IMR-90 (cell line): ENCODE measurements at regions not wholly inside any gene's neighbourhood (a gene's known extent, or its start where the extent isn't known, plus 50 kb on each side); places are given as distances from the start of the nearest gene placed in this dataset.

ENCODE experiments used
- CEBPB ChIP-seq: IDR thresholded peaks from 2 replicates; pipeline ENCODE4 v1.6.1; 2012; ENCODE audit warnings: low read depth, low read length, improper control_type of control experiment
- CHD1 ChIP-seq: IDR thresholded peaks from 2 replicates; pipeline ENCODE4 v1.6.1; 2012; ENCODE audit warnings: low read depth, low read length, improper control_type of control experiment
- ELK1 ChIP-seq: fragments of 150-350 bp; IDR thresholded peaks from 2 replicates; pipeline ENCODE4 v1.6.1; 2016; ENCODE audit warnings: low read depth, mild to moderate bottlenecking, low read length, moderate library complexity, borderline replicate concordance
- MXI1 ChIP-seq: IDR thresholded peaks from 2 replicates; pipeline ENCODE4 v1.6.1; 2012; ENCODE audit warnings: low read depth, mild to moderate bottlenecking, low read length, moderate library complexity, borderline replicate concordance
- POLR2A ChIP-seq: IDR thresholded peaks from 2 replicates; pipeline ENCODE4 v1.6.1; 2012; ENCODE audit warnings: mild to moderate bottlenecking, low read depth, low read length
- RFX5 ChIP-seq: IDR thresholded peaks from 2 replicates; pipeline ENCODE4 v1.8.0; 2012; ENCODE audit warnings: low read depth, mild to moderate bottlenecking, low read length, moderate library complexity
- SMC3 ChIP-seq: fragments of 150-350 bp; IDR thresholded peaks from 2 replicates; pipeline ENCODE4 v1.6.1; 2016; ENCODE audit warnings: low read depth, mild to moderate bottlenecking, antibody characterized with exemption, low read length, moderate library complexity
- USF2 ChIP-seq: fragments of 150-350 bp; IDR thresholded peaks from 2 replicates; pipeline ENCODE4 v1.6.1; 2017; ENCODE audit warnings: mild to moderate bottlenecking, antibody characterized with exemption, low read length, low read depth
- TF ChIP-seq, protein P1 (sequence below): conservative IDR thresholded peaks from 2 replicates; pipeline ENCODE4 v1.5.1; 2012; ENCODE audit warnings: mild to moderate bottlenecking, low read depth, low read length, improper control_type of control experiment

- TF ChIP-seq, protein P1, sequence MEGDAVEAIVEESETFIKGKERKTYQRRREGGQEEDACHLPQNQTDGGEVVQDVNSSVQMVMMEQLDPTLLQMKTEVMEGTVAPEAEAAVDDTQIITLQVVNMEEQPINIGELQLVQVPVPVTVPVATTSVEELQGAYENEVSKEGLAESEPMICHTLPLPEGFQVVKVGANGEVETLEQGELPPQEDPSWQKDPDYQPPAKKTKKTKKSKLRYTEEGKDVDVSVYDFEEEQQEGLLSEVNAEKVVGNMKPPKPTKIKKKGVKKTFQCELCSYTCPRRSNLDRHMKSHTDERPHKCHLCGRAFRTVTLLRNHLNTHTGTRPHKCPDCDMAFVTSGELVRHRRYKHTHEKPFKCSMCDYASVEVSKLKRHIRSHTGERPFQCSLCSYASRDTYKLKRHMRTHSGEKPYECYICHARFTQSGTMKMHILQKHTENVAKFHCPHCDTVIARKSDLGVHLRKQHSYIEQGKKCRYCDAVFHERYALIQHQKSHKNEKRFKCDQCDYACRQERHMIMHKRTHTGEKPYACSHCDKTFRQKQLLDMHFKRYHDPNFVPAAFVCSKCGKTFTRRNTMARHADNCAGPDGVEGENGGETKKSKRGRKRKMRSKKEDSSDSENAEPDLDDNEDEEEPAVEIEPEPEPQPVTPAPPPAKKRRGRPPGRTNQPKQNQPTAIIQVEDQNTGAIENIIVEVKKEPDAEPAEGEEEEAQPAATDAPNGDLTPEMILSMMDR, result no peak
- TF ChIP-seq ELK1 (no peak), MXI1 (no peak), POLR2A (no peak), SMC3 (no peak), CHD1 (no peak), RFX5 (no peak), USF2 (no peak), CEBPB (no peak)
Observed at GRCh38 chr9:117957267-117957666, 253.1 kb downstream of the TLR4 start.
